HG02678 (cell line): ENCODE measurements at regions not wholly inside any gene's neighbourhood (a gene's known extent, or its start where the extent isn't known, plus 50 kb on each side); places are given as distances from the start of the nearest gene placed in this dataset.

Experiments
- ATAC-seq: cut with Tn5 transposase; IDR thresholded peaks from one replicate; pipeline ENCODE4 v1.9.1; 2021; ENCODE audit warnings: mild to moderate bottlenecking, moderate library complexity; ENCODE audit not compliant: unreplicated experiment

GRCh38 chr3:182435860-182436259 lies 357.4 kb upstream of the ATP11B start:
- ATAC-seq: no peak

GRCh38 chr3:182436547-182436946 lies 356.8 kb upstream of the ATP11B start:
- no peak for ATAC-seq

GRCh38 chr3:182438398-182438797 lies 354.9 kb upstream of the ATP11B start:
- no peak for ATAC-seq

GRCh38 chr3:182440101-182440500 lies 353.2 kb upstream of the ATP11B start:
- ATAC-seq: no peak

GRCh38 chr3:182445576-182445975 lies 347.7 kb upstream of the ATP11B start:
- no peak for ATAC-seq

GRCh38 chr3:182450942-182451787 lies 342.1 kb upstream of the ATP11B start:
- no peak for ATAC-seq

GRCh38 chr3:182451871-182452270 lies 341.4 kb upstream of the ATP11B start:
- no peak for ATAC-seq

- no peak for ATAC-seq
Observed at GRCh38 chr3:182455011-182455410, 338.3 kb upstream of the ATP11B start.

- ATAC-seq: no peak
Observed at GRCh38 chr3:182460303-182460702, 333.0 kb upstream of the ATP11B start.

GRCh38 chr3:182462152-182462551 lies 331.2 kb upstream of the ATP11B start:
- no peak for ATAC-seq

- ATAC-seq: no peak
Observed at GRCh38 chr3:182464513-182465145, 328.7 kb upstream of the ATP11B start.

- no peak for ATAC-seq
Observed at GRCh38 chr3:182465301-182466185, 327.8 kb upstream of the ATP11B start.

- ATAC-seq: no peak
Observed at GRCh38 chr3:182469086-182469485, 324.2 kb upstream of the ATP11B start.

GRCh38 chr3:182470187-182470586 lies 323.1 kb upstream of the ATP11B start:
- ATAC-seq: no peak

- ATAC-seq: no peak
Observed at GRCh38 chr3:182473191-182473710, 320.1 kb upstream of the ATP11B start.

- no peak for ATAC-seq
Observed at GRCh38 chr3:182478369-182478768, 314.9 kb upstream of the ATP11B start.

- ATAC-seq: no peak
Observed at GRCh38 chr3:182479419-182480336, 313.6 kb upstream of the ATP11B start.

GRCh38 chr3:182482705-182483104 lies 310.6 kb upstream of the ATP11B start:
- no peak for ATAC-seq

GRCh38 chr3:182484682-182485081 lies 308.6 kb upstream of the ATP11B start:
- no peak for ATAC-seq

- ATAC-seq: no peak
Observed at GRCh38 chr3:182485301-182485700, 308.0 kb upstream of the ATP11B start.
